Activated CD4-positive, alpha-beta T cell treated with anti-CD3 and anti-CD28 coated beads, Interleukin-2, amount 50 U/mL, for 48 hours (primary cell): ENCODE measurements at regions not wholly inside any gene's neighbourhood (a gene's known extent, or its start where the extent isn't known, plus 50 kb on each side); places are given as distances from the start of the nearest gene placed in this dataset.

ENCODE experiments used
- DNase-seq, 2 experiments: peaks; one replicate each; pipeline ENCODE4 v3.0.0-alpha.2; 2020

DNA sequence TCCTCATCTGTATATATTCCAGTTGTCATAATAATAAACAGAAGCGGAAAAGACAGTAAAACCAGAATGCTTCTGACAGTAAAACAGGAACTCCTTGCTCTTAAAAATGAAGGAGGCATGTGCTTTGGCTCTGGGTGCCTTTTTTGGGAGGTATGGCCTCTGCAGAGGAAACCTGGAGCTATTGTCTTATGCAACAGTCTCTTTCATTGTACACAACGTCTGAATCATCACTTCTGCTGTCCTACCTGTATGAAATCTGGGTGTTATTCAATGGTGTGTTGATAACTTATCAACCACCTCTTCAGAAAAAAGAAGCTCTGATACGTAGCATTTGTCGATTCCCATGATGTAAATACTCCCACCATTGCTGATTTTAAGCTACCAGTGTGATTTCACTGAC, 64.8 kb downstream of the CDCA7 start:
- no peak for DNase-seq

DNA sequence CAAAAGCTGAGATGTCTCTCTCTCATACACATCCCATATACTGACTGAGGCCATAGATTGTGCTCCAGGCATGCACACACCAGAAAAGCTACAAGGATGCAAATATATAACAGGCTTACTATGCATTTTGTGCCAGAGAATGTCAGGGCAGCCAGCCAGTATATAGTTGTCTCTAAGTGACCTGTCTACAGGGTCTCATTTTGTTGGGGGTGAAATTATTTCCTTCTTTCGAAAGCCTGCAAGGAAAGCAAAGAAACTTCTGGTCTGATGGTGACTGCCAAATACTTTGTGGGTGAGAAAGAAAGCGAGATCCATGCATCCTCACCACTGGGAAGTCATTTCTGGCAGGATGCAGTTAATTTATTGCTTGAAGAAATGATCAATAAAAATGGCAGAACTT, 70.2 kb downstream of the CDCA7 start:
- DNase-seq = no peak

DNA sequence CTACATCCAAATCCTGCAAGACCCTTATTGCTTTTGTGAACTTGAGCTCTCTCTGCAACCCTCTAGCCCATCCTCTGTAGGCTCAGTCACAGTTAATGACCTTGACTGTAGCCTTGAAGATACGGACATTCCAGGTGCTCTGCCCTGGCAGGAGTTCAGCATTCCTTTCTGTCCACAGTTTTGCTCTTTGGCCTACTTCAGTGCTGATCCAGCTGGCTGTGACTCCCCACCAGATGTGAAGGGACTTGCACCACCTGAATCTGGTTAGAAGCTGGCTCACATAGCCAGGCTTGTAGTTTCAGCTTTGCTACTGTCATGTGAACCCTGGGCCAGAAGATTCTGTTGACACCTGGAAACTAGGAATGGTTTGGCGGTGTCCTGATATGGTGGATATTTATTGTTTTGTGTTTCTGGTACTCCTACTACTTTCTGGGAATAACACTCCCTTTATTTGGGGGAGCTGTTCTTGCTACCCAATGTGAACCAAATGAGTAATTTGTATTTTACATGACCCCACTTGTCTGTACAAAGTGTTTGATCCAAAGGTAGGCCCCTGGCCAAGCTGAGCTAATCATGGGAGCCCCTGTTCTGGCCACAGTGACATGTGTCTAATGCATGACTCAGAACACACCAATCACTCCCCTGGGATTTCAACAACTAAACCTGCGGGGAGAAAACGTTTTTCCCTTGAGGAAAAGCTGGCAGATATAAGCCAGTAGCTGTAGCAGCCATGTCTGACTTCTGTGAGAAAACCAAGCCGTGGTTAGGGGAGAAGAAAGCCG, 73.4 kb downstream of the CDCA7 start:
- DNase-seq = no peak

DNA sequence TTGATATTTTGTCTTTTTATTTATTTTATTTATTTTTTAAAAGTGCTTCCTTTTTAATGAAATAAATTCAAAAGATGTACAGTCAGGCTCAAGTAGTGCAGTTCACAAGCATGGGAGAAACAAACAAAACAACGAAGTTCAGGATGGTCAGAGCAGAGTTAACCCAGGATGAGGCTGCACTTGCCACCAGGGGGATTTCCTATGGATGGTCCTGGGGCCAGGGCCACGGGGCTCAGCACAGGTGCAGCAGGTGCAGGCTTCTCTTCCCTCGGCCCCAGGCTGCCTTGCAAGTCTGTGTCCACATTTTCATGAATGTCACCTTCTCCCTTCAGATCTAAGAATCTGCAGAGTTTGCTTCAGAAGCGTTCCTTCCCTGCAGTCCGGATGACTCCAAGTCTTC, 76.5 kb downstream of the CDCA7 start:
- DNase-seq = no peak

DNA sequence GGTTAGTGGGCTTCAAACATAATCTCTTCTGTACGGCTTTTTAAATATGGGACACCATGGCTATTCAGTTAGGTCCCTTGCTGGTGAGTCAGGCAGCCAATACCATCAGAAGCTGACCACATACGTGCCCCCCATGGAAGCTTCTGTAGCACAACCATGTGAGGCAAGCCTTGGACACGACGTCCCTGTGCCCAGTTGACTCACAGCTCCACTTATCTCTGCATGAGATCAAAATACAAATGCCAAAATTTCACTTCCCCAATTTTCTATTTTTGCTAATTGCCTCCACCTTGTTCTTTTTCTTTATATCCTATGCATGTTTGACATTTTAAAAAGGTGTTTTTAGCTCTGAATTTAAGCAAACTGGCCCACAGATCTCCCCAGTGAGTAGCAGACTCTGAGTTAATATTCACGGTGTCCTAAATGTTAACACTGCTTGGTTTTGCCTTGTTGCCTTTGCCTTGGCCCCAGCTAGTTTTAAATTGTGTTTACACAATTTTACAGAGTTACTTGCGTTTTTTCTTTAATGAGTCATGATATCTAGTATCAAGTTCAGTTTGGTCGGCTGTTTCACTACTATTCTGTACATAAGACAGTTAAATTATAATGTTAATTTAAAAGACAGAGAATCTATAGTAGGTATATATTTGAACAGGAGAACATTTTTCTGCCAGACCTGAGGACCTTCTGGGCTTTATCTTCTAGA, 77.5 kb downstream of the CDCA7 start:
- no peak for DNase-seq

DNA sequence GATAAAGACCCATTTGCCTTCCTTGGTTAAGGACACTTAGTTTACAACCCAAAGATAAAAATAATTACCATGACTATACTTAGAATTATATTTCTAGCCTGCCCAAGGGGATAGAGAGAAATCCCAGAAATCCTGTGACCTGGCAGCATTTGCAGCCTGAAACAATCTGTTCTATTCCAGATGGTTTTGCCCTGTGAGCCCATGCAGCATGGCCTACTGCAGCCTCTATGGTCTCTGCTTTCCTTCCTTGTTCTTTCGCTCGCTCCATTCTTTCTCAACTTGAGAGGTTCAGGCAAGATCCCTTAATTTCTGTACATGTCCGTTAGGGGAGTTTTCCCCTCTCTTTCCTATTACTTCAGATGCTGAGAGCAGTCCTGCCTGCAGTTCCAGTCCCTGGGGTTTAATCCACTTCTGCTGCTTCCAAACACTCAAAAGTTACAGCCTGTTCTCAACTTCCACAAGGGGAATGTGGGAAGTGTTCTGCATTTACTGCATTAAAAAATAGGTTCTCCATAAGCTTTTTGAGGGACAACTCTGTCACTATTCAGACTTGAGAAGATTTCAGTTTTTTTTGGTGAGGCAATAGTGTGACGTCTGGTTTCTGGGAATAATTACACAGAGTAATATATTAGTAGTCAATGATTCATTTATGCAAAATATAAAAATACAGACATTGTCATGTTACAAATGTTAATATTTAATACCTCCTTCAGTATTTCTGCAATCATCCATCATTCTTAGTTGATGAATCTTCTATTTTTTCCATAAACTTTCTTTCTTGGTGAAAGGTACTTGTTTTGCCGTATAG, 80.3 kb downstream of the CDCA7 start:
- DNase-seq = no peak

DNA sequence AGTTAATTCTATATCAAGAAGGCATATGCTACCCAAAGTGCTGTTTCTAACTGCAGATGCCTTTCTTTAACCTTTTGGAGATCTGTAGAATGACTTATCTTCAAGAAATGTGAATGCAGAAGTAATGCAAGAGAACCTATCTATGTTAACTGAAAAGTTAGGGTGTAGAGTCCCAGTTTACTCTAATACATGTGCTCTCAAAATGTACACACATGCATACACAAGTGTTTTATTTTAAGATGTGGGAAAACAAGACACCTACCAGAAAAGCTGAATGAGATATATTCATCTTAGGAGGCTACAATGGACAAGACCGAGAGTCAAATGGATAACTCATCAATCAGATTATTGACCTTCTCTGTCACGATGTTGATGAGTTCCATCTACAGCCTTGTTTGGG, 80.9 kb downstream of the CDCA7 start:
- no peak for DNase-seq

DNA sequence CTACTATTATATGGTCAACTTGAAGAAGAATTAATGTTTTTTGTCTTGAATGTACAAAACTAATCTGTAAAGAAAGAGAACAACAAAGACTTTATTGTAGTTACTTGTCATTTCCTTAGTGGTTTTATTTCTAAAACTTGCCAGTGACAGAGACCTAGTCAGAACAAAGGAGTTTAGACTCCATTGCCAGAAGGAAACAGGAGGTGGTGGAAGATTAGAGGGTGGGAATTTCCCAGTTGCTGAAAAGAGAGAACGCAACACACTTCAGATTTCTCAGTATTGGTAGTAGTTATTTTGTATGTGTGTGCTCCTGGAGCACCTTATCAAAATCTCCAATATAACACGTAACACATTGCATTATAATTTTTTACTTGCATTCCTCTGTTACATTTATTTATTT, 81.4 kb downstream of the CDCA7 start:
- no peak for DNase-seq

DNA sequence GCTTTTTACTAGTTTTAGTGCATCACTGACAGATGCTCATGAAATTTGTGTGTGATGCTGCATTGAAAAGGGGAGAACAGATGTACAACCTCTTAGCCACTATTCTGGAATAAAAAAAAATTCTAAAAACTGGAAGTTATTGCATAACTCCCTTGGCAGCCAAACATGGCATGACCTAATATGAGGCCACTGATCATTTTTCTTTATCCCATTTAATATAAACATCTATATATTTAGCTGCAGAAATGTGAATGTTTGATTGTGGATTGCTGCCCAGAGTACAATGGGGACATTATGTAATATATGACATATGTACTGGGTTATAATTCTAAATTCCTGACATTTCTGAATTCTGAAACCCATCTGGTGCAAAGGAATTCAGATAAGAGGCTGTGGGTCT, 86.5 kb downstream of the CDCA7 start:
- DNase-seq = no peak

DNA sequence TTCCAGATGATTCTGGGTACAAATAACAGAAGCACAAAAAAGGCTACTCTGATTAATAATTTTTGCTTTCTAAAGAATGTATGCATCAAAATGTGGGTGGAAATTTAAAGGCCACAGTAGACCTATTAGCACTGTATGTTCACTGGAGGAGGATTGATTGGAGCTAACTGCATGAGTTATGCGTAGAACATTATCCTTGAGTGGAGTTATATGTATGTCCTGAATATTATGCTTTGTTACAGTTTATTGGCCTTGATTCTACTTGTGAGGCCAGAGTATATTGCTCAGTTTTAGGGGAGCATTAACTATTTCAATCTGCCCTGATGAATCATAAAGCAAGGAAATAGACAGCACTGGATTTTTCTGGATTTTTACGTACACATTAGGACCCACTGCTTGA, 87.9 kb downstream of the CDCA7 start:
- no peak for DNase-seq

DNA sequence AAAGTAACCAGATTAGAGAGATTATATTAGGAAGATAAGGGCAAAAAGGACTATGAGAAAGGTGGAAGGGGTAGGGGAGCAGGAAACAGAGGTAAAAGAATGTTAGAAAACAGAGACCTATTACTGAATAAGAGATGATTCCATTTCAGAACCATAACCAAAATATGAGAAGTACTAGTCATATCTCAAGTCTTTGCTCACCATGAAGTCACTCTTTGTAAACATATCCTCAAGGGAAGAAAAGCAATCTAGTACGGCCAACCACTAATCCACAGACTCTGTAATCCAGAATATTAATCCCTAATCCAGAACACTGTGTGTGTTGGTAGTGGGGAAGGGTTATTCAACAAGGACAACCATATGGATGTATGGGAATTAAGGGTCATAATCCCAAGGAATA, 92.0 kb downstream of the CDCA7 start:
- no peak for DNase-seq

DNA sequence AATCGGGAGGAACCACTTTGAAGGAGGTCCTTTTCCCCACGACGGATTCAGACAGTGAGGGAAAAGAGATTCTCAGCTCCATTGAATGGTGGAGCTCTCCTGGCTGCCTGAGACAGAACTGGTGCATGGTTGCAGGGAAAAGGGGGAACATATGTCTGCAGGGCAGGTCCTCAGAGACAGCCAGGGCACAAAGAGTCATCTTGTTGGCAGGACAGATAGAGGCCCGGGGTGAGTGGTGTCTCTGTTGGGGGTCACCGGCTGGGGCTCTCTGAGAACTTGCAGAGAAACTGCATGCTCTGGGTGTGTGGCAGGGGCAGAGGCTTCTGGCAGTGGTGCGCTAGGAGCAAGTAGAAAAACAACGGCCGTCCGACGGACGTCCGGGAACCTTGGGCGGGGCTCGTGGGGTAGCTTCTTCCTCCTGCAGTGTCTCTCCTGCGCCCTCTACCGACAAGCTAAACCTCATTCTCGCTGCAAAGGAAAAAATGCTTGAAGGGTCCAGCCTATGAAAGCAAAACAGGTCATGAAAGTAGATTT, 94.3 kb downstream of the CDCA7 start:
- DNase-seq = peak; percentile 68 to 80

DNA sequence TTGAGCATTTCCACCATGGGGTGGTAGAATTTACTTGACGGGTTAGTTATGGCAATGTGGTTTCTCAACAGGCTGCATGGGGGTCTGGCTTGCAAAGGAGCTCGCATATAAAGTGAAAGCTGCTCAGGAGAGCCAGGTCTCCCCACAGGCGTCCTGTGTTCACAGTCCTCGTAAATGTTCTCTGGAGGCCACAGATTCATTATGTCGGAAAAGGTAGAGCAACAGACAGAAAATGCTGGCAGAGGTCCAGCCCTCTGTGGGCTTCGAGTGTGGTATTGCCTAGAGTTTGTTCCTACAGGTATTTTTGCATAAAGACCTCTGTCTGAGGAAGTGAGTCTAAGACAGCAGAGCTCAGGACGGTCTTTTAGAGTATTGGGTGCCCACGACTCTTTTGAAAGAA, 96.4 kb downstream of the CDCA7 start:
- no peak for DNase-seq

DNA sequence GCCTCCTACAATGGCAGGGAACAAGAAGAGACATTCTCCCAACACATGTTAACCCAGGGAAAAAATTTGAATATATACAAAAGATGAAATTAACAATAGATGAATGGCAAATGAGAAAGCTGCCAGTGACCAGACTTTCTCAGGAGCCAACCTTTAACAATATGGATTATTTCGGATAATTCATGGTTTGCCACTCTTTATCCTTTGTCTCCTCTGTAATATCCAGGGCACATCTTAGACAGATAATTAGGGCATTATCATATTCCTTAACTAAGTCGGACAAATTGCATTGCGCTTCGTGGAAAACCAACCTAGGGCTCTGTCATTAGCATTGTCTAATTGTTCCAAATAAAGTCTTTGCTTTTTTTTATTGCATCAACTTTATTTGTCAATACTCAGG, 97.3 kb downstream of the CDCA7 start:
- DNase-seq = no peak

DNA sequence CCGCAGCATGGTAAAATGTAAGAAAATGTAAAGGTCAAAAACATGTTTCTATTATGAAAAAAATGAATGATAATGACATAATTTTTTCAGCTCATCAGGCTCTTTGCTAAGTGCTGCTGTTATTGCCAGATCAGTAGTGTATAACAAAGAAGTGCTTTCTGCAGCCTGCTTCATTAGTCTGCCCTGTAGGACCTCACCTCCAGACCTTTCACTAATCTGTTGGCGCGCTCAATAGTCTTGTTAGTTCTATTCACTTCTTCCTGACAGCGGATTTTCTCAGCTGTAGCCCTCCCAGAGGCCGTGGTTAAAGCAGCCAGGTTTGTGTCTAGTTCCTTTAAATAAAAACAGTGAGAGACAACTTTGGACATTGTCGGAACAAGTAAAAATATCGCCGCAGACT, 97.7 kb downstream of the CDCA7 start:
- DNase-seq = no peak

DNA sequence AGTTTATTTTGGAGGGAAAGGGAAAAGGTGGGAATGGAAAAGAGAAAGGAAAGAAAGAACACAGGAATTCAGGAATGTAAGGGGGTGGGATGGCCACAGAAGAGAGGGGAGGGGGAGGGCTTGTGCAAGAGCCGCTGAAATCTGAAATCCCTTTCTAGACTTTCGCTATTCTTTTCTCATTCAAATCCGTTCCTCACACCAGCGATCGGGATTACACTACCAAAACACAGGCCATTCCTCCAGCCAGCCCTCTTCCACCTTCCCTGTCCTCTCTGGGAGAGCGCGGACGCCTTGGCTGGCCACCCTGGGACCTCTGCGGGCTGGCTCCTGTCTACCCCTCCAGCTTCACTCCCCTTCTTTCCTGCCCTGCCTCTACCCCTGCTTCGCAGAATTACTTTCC, 102.3 kb downstream of the CDCA7 start:
- DNase-seq = no peak

DNA sequence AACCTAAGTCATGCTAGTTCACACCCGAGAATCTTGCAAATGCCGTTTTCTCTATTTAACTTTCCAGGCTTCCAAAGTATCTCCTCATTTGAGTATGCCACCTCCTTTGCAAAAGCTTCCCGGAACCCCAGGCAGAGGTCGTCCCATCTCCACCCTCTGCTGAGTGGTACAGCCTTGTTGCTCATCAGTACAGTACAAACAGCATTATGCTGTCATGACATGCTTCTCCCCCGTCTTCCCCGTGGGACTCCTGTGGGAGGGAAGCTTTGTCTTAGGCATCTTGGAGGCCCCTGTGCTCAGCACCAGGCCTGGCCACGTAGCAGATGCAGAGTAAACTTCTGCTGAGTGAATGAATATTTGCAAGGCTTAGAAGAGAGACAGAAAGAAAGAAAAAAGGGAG, 102.7 kb downstream of the CDCA7 start:
- no peak for DNase-seq

DNA sequence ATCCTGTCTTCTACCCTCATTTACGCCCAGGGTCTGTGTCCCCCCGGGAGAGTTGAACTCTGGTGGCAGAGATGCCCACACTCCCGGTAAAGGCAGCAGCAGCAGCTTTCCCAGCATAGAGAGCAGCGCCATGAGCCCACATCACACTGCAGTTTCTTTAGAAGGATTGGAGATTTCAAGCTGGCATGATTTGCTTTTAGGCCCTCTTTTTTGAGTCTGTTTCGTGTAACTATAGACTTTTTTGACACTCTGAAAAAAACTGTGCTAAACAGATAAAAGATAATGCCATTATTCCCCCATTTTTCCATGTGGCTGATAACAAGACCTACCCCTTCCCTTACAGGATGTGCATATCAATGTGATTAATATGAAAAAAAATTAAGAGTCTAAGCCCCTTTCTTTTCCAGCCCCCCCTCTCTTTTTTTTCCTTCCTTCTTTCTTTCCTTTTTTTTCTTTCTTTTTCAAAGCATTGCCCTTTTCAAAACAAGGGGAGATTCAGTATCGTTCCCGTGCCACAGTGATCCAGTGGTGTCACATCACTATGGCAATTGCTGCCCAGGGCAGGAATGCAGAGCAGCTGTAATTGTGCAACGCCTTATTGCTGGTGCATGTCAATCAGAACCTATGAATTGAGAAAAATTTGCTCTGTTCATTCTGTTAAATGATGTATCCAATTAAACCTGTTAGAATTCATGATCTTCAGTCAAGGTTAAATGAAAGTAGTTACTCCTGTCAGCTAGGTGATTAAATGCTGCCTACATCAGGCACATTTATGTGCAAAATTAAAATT, 104.5 kb downstream of the CDCA7 start:
- no peak for DNase-seq

DNA sequence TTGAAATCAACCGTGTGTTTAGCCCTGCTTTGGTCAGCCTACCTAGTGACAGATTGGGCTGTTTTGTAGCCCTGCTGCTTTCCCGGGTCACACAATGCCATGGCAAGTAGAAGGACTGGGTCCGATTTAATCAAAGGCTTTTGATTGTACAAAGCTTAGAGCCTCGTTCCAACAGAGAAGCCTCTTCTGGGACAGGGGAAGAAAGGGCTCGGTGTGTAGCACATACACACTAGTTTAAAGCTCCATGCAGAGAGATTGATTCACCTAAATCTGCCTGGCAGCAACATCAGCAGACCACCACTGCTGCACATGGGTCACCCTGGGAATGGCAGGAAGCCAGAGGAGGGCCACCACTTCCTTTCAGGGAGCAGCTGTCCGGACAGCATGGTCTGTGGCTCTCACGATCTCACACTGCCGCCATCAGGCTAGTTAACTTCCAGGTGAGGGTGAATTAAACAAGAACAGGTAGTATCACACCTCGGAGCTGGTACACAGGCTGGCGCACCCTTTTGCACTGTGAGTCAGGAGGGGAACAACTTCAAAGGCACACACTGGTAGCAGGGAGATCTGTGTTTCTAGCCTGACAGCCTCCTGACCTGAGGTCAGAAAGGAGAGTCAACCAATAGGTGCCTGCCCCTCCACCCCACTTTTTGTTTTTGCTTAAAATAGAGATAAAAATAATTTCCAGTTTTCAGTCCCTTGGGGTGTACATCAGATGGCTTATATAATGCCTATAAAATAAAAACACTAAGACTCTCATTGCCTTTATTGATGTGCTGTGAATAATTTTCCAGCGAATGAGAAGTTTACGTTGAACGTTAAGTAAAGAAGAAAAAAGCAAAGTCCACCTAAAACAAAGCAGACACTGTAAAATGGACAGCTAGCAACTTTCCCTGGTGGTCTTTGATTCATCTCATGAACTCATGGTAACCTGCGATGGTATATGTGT, 108.5 kb downstream of the CDCA7 start:
- DNase-seq = no peak

DNA sequence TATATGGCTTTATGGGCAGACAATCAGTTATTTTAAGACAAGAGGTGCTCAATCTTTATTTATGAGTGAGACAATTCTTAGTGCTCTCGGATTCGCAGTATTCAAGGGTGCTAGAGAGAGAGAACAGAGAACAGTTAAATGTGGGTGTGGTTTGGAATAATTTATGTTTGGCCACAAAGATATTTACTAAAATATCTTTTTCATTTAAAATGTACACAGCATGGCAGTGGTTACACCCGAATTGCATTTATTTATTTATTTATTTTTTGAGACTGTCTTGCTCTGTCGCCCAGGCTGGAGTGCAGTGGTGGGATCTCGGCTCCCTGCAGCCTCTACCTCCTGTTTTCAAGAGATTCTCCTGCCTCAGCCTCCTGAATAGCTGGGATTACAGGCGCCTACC, 109.2 kb downstream of the CDCA7 start:
- no peak for DNase-seq

DNA sequence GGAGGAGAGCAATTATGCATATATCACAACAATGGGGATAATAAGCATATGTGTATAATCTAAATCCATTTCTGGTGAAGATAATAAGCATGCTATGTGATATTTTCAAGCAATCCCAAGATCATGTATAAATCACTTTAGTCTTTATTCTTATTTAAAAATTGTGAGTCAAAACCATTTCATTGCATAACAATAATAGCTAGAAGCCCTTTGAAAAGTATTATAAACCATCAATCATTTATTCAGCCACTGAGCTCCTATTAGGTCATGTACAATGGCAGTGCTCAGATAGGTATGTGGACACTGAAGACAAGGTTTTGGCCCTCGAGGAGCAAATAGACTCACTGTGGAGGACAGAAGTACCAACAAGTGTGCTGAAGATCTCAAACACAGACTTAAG, 113.1 kb downstream of the CDCA7 start:
- DNase-seq = no peak
